ENCODE measurements at regions not wholly inside any gene's neighbourhood (a gene's known extent, or its start where the extent isn't known, plus 50 kb on each side); places are given as distances from the start of the nearest gene placed in this dataset.
A peak's percentile ranks its signal among the peaks of the same experiment; 100 is the strongest.

DNA sequence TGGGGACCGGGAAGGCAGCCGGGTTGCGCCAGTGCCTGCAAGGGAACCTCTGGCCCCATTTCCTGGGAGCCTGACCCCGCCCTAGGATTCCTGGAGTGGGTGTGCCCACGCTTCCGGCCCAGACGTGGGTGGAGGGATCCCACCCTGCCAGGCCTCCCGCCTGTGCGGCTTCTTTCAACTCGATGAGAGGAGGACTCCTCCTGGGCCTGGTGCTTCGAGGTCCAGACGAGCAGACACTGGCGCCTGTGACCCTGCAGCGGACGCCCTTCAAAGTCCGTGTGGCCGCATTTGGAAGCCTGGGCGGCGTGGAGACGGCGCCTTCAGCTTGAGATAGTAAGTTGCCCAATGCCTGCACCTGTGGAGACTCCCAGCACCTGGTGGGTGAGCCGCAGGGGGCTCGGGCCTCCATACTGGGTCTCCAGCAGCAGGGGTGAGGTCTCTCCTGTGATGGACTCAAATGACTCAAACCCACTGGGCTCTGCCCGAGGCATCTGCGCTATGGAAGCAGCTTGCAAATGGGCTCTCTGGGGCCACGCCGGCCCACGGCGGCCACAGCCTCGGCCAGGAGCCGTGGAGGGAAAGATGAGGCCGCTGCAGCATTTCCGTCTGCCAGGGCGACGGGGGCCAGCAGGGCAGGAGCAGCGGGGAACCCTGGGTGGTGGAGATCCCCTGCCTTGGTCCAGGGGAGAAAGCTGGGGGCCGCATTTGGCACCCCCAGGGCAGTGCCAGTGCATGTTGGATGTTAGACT, 64.3 kb upstream of the PPARA start:
- ATAC-seq (ENCODE audit: insufficient number of reproducible peaks, low FRiP score, low read depth) (no peak), DNase-seq (ENCODE audit: low spot score) (no peak)
- TF ChIP-seq, protein P1, sequence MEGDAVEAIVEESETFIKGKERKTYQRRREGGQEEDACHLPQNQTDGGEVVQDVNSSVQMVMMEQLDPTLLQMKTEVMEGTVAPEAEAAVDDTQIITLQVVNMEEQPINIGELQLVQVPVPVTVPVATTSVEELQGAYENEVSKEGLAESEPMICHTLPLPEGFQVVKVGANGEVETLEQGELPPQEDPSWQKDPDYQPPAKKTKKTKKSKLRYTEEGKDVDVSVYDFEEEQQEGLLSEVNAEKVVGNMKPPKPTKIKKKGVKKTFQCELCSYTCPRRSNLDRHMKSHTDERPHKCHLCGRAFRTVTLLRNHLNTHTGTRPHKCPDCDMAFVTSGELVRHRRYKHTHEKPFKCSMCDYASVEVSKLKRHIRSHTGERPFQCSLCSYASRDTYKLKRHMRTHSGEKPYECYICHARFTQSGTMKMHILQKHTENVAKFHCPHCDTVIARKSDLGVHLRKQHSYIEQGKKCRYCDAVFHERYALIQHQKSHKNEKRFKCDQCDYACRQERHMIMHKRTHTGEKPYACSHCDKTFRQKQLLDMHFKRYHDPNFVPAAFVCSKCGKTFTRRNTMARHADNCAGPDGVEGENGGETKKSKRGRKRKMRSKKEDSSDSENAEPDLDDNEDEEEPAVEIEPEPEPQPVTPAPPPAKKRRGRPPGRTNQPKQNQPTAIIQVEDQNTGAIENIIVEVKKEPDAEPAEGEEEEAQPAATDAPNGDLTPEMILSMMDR (IDR thresholded peaks at IDR 0.05) = no peak
- H3K27ac ChIP-seq = peak overlapping the region; percentile 96 to 98
- H3K27me3 ChIP-seq (replicated peaks; ENCODE audit: insufficient read depth) = no peaks in the 10 kb centered on the region
- no peaks in the 10 kb centered on the region for H3K36me3 ChIP-seq
- H3K4me3 ChIP-seq = peak overlapping the region; percentile 86
- H3K4me1 ChIP-seq (ENCODE audit: control insufficient read depth in 1 of 2, low read depth in 2 of 2) = peaks cover 70 to 98% of the 10 kb centered on the region in 2 donors
- H3K9me3 ChIP-seq = no peaks in the 10 kb centered on the region

- Histone ChIP-seq H3K9me3 (no peaks in the 10 kb centered on the region), H3K4me1 (ENCODE audit: control insufficient read depth in 1 of 2, low read depth in 2 of 2) (peaks cover 75 to 100% of the 10 kb centered on the region in 2 donors), H3K4me3 (peak overlapping the region; percentile 86), H3K27me3 (replicated peaks; ENCODE audit: insufficient read depth) (no peaks in the 10 kb centered on the region), H3K36me3 (peaks cover 3% of the 10 kb centered on the region), H3K27ac (peak overlapping the region; percentile 96 to 98)
- DNase-seq (ENCODE audit: low spot score) = no peak
- TF ChIP-seq, protein P1 (IDR thresholded peaks at IDR 0.05) = no peak
- ATAC-seq (ENCODE audit: insufficient number of reproducible peaks, low FRiP score, low read depth) = no peak
These were observed 63.6 kb upstream of the PPARA start for GRCh38 chr22:46086577-46087335.

DNA sequence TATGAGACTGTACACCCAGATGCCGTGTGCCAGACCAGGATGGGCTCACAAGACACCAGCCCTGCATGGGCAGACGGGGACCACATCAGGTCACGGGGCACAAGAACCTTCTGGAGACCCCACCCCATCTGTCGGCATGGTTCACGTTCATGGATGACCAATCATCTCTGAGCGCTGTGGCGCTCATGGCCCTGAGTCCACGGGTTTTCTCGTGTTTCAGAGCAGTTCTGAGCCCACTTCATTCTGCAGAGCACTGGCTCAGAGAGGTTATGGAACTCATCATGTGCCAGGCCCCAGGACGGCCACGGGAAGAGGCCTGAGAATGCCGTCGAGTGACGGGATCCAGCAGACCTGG, 63.0 kb upstream of the PPARA start:
- peak overlapping the region; percentile 96 to 98 for H3K27ac ChIP-seq
- ATAC-seq (ENCODE audit: insufficient number of reproducible peaks, low FRiP score, low read depth) = no peak
- peaks cover 4% of the 10 kb centered on the region for H3K36me3 ChIP-seq
- H3K4me1 ChIP-seq (ENCODE audit: control insufficient read depth in 1 of 2, low read depth in 2 of 2) = peaks cover 71 to 100% of the 10 kb centered on the region in 2 donors
- H3K9me3 ChIP-seq = no peaks in the 10 kb centered on the region
- TF ChIP-seq, protein P1 (IDR thresholded peaks at IDR 0.05) = no peak
- peak overlapping the region; percentile 86 for H3K4me3 ChIP-seq
- DNase-seq (ENCODE audit: low spot score) = no peak
- H3K27me3 ChIP-seq (replicated peaks; ENCODE audit: insufficient read depth) = no peaks in the 10 kb centered on the region

DNA sequence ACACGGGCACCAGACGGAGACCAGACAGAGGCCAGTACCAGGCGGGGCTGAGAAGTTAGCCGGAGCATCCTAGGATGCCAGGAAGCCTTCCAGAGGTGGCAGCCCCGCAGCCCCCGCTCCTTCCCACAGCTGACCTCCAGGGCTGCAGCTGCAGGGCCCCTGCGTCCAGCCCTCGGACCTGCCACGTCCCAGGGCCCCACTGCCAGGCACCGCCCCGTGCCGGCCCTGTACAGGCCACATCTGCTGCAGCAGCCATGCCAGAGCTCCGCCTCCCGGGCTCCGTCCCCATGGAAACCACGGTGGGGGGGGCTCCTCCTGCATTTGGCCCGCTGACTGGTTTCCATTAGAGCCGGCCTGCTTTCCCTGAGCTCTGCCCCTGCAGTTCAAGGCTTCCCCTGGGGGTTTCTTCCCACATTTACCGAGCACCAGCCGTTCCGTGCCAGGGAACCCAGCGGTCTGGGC, 62.5 kb upstream of the PPARA start:
- peak overlapping the region; percentile 86 for H3K4me3 ChIP-seq
- peaks cover 71 to 100% of the 10 kb centered on the region in 2 donors for H3K4me1 ChIP-seq (ENCODE audit: control insufficient read depth in 1 of 2, low read depth in 2 of 2)
- DNase-seq (ENCODE audit: low spot score) = peak; percentile 66
- ATAC-seq (ENCODE audit: insufficient number of reproducible peaks, low FRiP score, low read depth) = peak; percentile 8
- no peaks in the 10 kb centered on the region for H3K9me3 ChIP-seq
- H3K27ac ChIP-seq = peak overlapping the region; percentile 96 to 98
- TF ChIP-seq, protein P1 (IDR thresholded peaks at IDR 0.05) = no peak
- no peaks in the 10 kb centered on the region for H3K27me3 ChIP-seq (replicated peaks; ENCODE audit: insufficient read depth)
- H3K36me3 ChIP-seq = peaks cover 9% of the 10 kb centered on the region

All from thoracic aorta (tissue), 2 donors.